ENCODE measurements at regions not wholly inside any gene's neighbourhood (a gene's known extent, or its start where the extent isn't known, plus 50 kb on each side); places are given as distances from the start of the nearest gene placed in this dataset.

- no peak overlapping the region for H2BK120ac ChIP-seq (ENCODE audit: low read depth, low read length)
- H4K8ac ChIP-seq (ENCODE audit: low read depth, low read length), result peak overlapping the region; percentile 72
- no peak overlapping the region for H3K4me2 ChIP-seq (ENCODE audit: insufficient read depth, low read length, poor library complexity, severe bottlenecking)
- H2AFZ ChIP-seq (ENCODE audit: low read length), result no peak overlapping the region
- H2AK5ac ChIP-seq (ENCODE audit: low read depth, low read length), result peak overlapping the region; percentile 54
- H3K27ac ChIP-seq (replicated peaks; ENCODE audit: low read length), result no peak overlapping the region
- no peak overlapping the region for H3K14ac ChIP-seq (ENCODE audit: low read length)
- no peak for DNase-seq (ENCODE audit: low spot score)
- H3K4ac ChIP-seq (ENCODE audit: low read length), result peak overlapping the region; percentile 53
- H4K91ac ChIP-seq (ENCODE audit: low read depth, low read length, poor library complexity), result no peak overlapping the region
- no CpG with 5 or more reads among the region's 14 CpGs for whole genome bisulfite sequencing, 2 donors (ENCODE audit: extremely low coverage in 2 of 2, insufficient read length in 2 of 2, insufficient replicate concordance in 1 of 2)
- H2BK12ac ChIP-seq (ENCODE audit: low read length), result no peak overlapping the region
- peaks cover 0 to 10% of the 10 kb centered on the region in 2 donors for H3K4me1 ChIP-seq (ENCODE audit: control insufficient read depth in 2 of 2, insufficient read depth in 1 of 2, low read depth in 1 of 2, low read length in 2 of 2)
- no peak overlapping the region for H3K9ac ChIP-seq (ENCODE audit: low read depth, low read length, poor library complexity)
- H3K18ac ChIP-seq (ENCODE audit: low read length), result peak overlapping the region; percentile 75
- H2BK15ac ChIP-seq (ENCODE audit: low read length), result peak overlapping the region; percentile 17
- H3K36me3 ChIP-seq (replicated peaks in 1 of 2; ENCODE audit: control insufficient read depth in 2 of 2, insufficient read depth in 2 of 2, low read length in 2 of 2), result no peaks in the 10 kb centered on the region
- H3K79me1 ChIP-seq (ENCODE audit: low read depth, low read length), result no peaks in the 10 kb centered on the region
- no peak overlapping the region for H3K4me3 ChIP-seq (ENCODE audit: low read length in 2 of 2)
- H3K27me3 ChIP-seq (ENCODE audit: control insufficient read depth in 3 of 3, insufficient read depth in 3 of 3, low read depth in 1 of 3, low read length in 3 of 3), result peaks cover 0 to 13% (median 0%) of the 10 kb centered on the region in 3 experiments
- H3K23ac ChIP-seq (ENCODE audit: low read depth, low read length, poor library complexity), result no peak overlapping the region
- H3K9me3 ChIP-seq (replicated peaks in 1 of 2; ENCODE audit: control insufficient read depth in 2 of 2, insufficient read depth in 1 of 2, low read depth in 1 of 2, low read length in 2 of 2), result peaks cover 3 to 6% of the 10 kb centered on the region in 2 donors
- no peak overlapping the region for H2BK5ac ChIP-seq (ENCODE audit: low read length)
Measured at GRCh38 chr16:88298833-88299745, 83.7 kb upstream of the ZNF469 start.

GRCh38 chr16:88299751-88300462, 82.9 kb upstream of the ZNF469 start:
- Histone ChIP-seq H3K14ac (ENCODE audit: low read length) (peak overlapping the region; percentile 95), H2AFZ (ENCODE audit: low read length) (no peak overlapping the region), H4K8ac (ENCODE audit: low read depth, low read length) (no peak overlapping the region), H3K4ac (ENCODE audit: low read length) (peak overlapping the region; percentile 53), H3K4me3 (ENCODE audit: low read length in 2 of 2) (no peak overlapping the region), H2BK5ac (ENCODE audit: low read length) (no peak overlapping the region), H3K18ac (ENCODE audit: low read length) (peak overlapping the region; percentile 75), H2AK5ac (ENCODE audit: low read depth, low read length) (peak overlapping the region; percentile 54), H4K91ac (ENCODE audit: low read depth, low read length, poor library complexity) (no peak overlapping the region), H3K23ac (ENCODE audit: low read depth, low read length, poor library complexity) (no peak overlapping the region), H3K27me3 (ENCODE audit: control insufficient read depth in 3 of 3, insufficient read depth in 3 of 3, low read depth in 1 of 3, low read length in 3 of 3) (peaks cover 0 to 13% (median 0%) of the 10 kb centered on the region in 3 experiments), H3K27ac (replicated peaks; ENCODE audit: low read length) (no peak overlapping the region), H3K36me3 (replicated peaks in 1 of 2; ENCODE audit: control insufficient read depth in 2 of 2, insufficient read depth in 2 of 2, low read length in 2 of 2) (no peaks in the 10 kb centered on the region), H3K4me2 (ENCODE audit: insufficient read depth, low read length, poor library complexity, severe bottlenecking) (no peak overlapping the region), H2BK15ac (ENCODE audit: low read length) (peak overlapping the region; percentile 24), H3K4me1 (ENCODE audit: control insufficient read depth in 2 of 2, insufficient read depth in 1 of 2, low read depth in 1 of 2, low read length in 2 of 2) (peaks cover 1 to 18% of the 10 kb centered on the region in 2 donors), H2BK12ac (ENCODE audit: low read length) (no peak overlapping the region), H3K9ac (ENCODE audit: low read depth, low read length, poor library complexity) (peak overlapping the region; percentile 15), H3K9me3 (replicated peaks in 1 of 2; ENCODE audit: control insufficient read depth in 2 of 2, insufficient read depth in 1 of 2, low read depth in 1 of 2, low read length in 2 of 2) (peaks cover 3 to 6% of the 10 kb centered on the region in 2 donors), H3K79me1 (ENCODE audit: low read depth, low read length) (no peaks in the 10 kb centered on the region), H2BK120ac (ENCODE audit: low read depth, low read length) (no peak overlapping the region)
- no peak for DNase-seq (ENCODE audit: low spot score)
- WGBS, 2 donors (ENCODE audit: extremely low coverage in 2 of 2, insufficient read length in 2 of 2, insufficient replicate concordance in 1 of 2), result no CpG with 5 or more reads among the region's 19 CpGs

- H2BK12ac ChIP-seq (ENCODE audit: low read length), result no peak overlapping the region
- no peak overlapping the region for H4K8ac ChIP-seq (ENCODE audit: low read depth, low read length)
- no peak overlapping the region for H3K27ac ChIP-seq (replicated peaks; ENCODE audit: low read length)
- H3K27me3 ChIP-seq (ENCODE audit: control insufficient read depth in 3 of 3, insufficient read depth in 3 of 3, low read depth in 1 of 3, low read length in 3 of 3), result peaks cover 0 to 13% (median 2%) of the 10 kb centered on the region in 3 experiments
- no peaks in the 10 kb centered on the region for H3K36me3 ChIP-seq (replicated peaks in 1 of 2; ENCODE audit: control insufficient read depth in 2 of 2, insufficient read depth in 2 of 2, low read length in 2 of 2)
- no peaks in the 10 kb centered on the region for H3K79me1 ChIP-seq (ENCODE audit: low read depth, low read length)
- no peak overlapping the region for H2BK120ac ChIP-seq (ENCODE audit: low read depth, low read length)
- H2BK15ac ChIP-seq (ENCODE audit: low read length), result no peak overlapping the region
- peak overlapping the region; percentile 95 for H3K14ac ChIP-seq (ENCODE audit: low read length)
- H3K9ac ChIP-seq (ENCODE audit: low read depth, low read length, poor library complexity), result no peak overlapping the region
- H2BK5ac ChIP-seq (ENCODE audit: low read length), result no peak overlapping the region
- H4K91ac ChIP-seq (ENCODE audit: low read depth, low read length, poor library complexity), result no peak overlapping the region
- no CpG with 5 or more reads among the region's 12 CpGs for WGBS, 2 donors (ENCODE audit: extremely low coverage in 2 of 2, insufficient read length in 2 of 2, insufficient replicate concordance in 1 of 2)
- DNase-seq (ENCODE audit: low spot score), result no peak
- H3K23ac ChIP-seq (ENCODE audit: low read depth, low read length, poor library complexity), result no peak overlapping the region
- H2AFZ ChIP-seq (ENCODE audit: low read length), result no peak overlapping the region
- no peak overlapping the region for H3K4ac ChIP-seq (ENCODE audit: low read length)
- H3K9me3 ChIP-seq (replicated peaks in 1 of 2; ENCODE audit: control insufficient read depth in 2 of 2, insufficient read depth in 1 of 2, low read depth in 1 of 2, low read length in 2 of 2), result peaks cover 5 to 11% of the 10 kb centered on the region in 2 donors
- no peak overlapping the region for H3K18ac ChIP-seq (ENCODE audit: low read length)
- no peak overlapping the region for H3K4me3 ChIP-seq (ENCODE audit: low read length in 2 of 2)
- H3K4me2 ChIP-seq (ENCODE audit: insufficient read depth, low read length, poor library complexity, severe bottlenecking), result no peak overlapping the region
- H3K4me1 ChIP-seq (ENCODE audit: control insufficient read depth in 2 of 2, insufficient read depth in 1 of 2, low read depth in 1 of 2, low read length in 2 of 2), result peaks cover 1 to 23% of the 10 kb centered on the region in 2 donors
- peak overlapping the region; percentile 54 for H2AK5ac ChIP-seq (ENCODE audit: low read depth, low read length)
Measured at GRCh38 chr16:88300463-88300835, 82.3 kb upstream of the ZNF469 start.

- Histone ChIP-seq H3K4me3 (ENCODE audit: low read length in 2 of 2) (no peak overlapping the region), H2AFZ (ENCODE audit: low read length) (no peak overlapping the region), H2BK5ac (ENCODE audit: low read length) (no peak overlapping the region), H2BK15ac (ENCODE audit: low read length) (no peak overlapping the region), H4K8ac (ENCODE audit: low read depth, low read length) (no peak overlapping the region), H3K36me3 (replicated peaks in 1 of 2; ENCODE audit: control insufficient read depth in 2 of 2, insufficient read depth in 2 of 2, low read length in 2 of 2) (no peaks in the 10 kb centered on the region), H3K23ac (ENCODE audit: low read depth, low read length, poor library complexity) (no peak overlapping the region), H3K9ac (ENCODE audit: low read depth, low read length, poor library complexity) (no peak overlapping the region), H3K27ac (replicated peaks; ENCODE audit: low read length) (no peak overlapping the region), H3K4me1 (ENCODE audit: control insufficient read depth in 2 of 2, insufficient read depth in 1 of 2, low read depth in 1 of 2, low read length in 2 of 2) (peaks cover 1 to 22% of the 10 kb centered on the region in 2 donors), H3K27me3 (ENCODE audit: control insufficient read depth in 3 of 3, insufficient read depth in 3 of 3, low read depth in 1 of 3, low read length in 3 of 3) (peaks cover 0 to 13% (median 2%) of the 10 kb centered on the region in 3 experiments), H2AK5ac (ENCODE audit: low read depth, low read length) (no peak overlapping the region), H2BK120ac (ENCODE audit: low read depth, low read length) (no peak overlapping the region), H3K9me3 (replicated peaks in 1 of 2; ENCODE audit: control insufficient read depth in 2 of 2, insufficient read depth in 1 of 2, low read depth in 1 of 2, low read length in 2 of 2) (peaks cover 5 to 15% of the 10 kb centered on the region in 2 donors), H3K18ac (ENCODE audit: low read length) (peak overlapping the region; percentile 71), H3K4me2 (ENCODE audit: insufficient read depth, low read length, poor library complexity, severe bottlenecking) (no peak overlapping the region), H3K14ac (ENCODE audit: low read length) (no peak overlapping the region), H4K91ac (ENCODE audit: low read depth, low read length, poor library complexity) (no peak overlapping the region), H3K4ac (ENCODE audit: low read length) (no peak overlapping the region), H3K79me1 (ENCODE audit: low read depth, low read length) (no peaks in the 10 kb centered on the region), H2BK12ac (ENCODE audit: low read length) (no peak overlapping the region)
- no CpG with 5 or more reads among the region's 11 CpGs for WGBS, 2 donors (ENCODE audit: extremely low coverage in 2 of 2, insufficient read length in 2 of 2, insufficient replicate concordance in 1 of 2)
- DNase-seq (ENCODE audit: low spot score), result no peak
Measured at GRCh38 chr16:88301431-88301830, 81.3 kb upstream of the ZNF469 start.

All from neuronal stem cell (in vitro differentiated cells).